NCI-H748 treated with DMSO at 0.1 percent for 48 hours (cell line): ENCODE measurements at regions not wholly inside any gene's neighbourhood (a gene's known extent, or its start where the extent isn't known, plus 50 kb on each side); places are given as distances from the start of the nearest gene placed in this dataset.
"Not testable (repeated sequence)": the region's sequence is repeated elsewhere in the genome, so short reads cannot be mapped to it uniquely, and the experiment has no call there.

Experiments
- DNase-seq: peaks from one replicate; lab custom pipeline; 2025; lab: John Stamatoyannopoulos, UW

DNA sequence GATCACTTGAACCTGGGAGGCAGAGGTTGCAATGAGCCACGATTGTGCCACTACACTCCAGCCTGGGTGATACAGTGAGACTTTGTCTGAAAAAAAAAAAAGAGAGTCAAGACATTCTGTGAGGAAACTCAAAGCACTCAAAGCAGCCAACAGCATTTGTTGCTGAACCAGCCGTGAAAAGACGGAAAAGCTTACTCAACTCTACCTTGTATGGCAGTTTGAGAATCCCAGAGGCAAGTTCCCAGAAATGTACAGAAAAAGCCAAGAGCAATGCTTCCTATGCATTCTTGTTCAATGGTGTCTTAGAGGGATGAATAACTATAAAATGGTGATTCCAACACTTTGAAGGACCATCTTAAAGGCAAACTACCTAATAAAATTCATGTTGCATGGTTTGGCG lies 170.2 kb downstream of the HSD17B3 start:
- no peak for DNase-seq

DNA sequence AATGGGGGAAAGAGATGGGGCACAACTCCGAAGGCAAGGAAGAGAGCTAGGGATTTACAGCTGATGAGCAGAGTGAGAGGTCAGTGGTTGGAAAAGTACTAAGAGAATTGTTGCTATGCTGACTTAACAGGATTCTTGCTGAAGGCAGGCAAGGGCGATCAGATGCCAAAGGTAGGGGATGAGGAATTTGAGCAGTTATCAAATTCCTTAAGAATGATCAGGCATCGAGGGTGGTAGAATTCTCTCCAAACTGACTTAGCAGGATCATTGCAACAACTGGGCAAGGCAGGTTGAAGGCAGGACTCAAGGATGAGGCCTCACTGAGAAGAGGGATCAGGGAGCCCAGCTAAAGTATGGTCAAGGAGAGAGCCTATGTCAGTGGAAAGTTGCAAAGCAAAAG lies 171.0 kb downstream of the HSD17B3 start:
- DNase-seq = no peak

DNA sequence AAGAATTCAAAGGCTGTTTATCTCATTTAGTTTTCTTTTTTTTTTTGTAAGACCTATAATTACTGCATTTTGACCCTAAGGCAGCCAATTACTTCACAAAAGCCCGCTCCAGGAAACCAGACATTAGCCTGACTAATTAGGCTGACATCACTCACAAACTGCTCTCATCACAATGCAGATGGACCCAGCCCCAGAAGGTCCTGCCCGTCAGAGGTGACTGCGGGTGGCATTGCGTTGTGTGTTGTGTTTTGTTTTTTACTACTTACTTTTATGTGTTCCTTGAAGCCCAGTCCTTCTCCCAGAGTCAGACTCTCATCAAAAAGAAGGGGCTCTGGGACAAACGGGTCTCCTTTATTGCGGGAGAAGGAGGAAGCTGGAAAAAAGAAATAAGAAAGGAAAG lies 172.2 kb downstream of the HSD17B3 start:
- DNase-seq = peak; percentile 95

DNA sequence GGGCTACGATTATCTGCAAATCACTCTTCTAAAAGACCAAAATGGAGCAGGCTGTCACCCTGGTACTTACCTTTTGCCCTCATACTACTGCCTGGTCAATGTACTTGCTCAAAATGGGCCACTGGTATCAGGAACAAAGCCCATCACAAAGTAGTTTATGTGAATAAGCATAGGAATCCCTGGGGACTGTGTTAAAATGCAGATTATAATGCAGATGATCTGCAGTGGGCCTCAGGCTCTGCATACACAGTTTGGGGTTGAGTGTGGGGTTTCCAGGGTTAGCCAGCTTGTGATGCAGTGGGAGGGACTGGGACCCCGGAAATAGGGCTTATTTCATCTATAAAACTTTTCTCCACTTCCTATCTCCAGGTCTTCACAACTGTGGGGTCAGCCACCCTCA lies 173.1 kb downstream of the HSD17B3 start:
- no peak for DNase-seq

DNA sequence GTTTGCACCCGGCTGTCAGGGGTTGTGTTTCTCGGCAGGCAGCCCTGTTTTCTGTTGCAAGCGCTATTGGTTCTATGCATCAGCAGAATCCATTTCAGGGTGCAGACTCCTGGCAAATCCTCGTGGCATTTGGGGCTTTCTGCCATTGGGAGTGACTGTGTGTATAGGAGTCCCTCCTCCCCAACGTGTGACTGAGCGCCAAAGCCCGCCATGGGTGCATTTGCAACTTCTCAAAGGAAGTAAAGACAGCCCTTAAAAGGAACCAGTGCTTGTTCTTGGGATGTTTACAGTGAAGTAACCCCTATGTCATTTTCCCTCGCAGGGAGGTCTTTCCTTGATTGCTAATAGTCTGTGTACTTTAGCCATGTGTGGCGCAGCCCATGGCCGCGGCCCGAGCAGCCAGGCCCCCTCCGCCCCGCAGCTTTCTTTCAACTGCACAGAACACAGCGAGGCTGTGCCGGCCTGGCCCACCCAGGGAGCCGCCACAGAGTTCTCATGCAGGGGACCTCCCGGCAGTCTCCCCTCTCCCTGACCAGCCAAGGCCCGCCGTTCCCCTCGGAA lies 175.6 kb downstream of the HSD17B3 start:
- peak; percentile 66 for DNase-seq

DNA sequence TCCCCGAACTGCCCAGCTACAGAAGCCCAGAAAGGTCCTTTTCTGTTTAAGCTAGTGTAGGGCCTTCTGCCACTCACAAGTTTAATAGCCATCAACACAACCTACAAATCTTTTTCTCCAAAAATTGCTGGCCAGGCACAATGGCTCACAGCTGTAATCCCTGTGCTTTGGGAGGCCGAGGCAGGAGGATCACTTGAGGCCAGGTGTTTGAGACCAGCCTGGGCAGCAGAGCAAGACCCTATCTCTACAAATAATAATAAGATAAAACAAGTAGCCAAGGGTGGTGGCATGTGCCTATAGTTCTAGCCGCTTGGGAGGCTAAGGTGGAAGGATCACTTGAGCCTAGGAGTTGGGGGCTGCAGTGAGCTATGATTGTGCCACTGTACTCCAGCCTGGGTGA lies 176.4 kb downstream of the HSD17B3 start:
- no peak for DNase-seq

DNA sequence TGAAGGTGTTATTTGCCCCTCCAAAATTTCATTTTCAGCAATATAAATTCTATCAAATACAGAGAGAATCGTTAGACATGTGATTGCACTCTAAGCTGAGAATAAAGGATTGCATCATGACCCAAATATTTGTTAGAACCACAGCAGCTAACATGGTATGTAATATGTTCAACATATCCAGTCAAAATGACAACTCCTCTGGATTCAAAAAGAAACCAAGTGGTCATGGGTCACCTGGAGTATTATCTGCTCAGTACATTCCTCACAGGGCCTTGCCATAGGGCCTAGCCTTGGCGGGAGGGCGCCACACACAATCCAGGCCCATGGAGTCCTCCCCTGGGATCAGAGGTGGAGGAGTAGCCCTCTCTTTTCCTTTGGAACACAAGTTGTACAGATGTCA lies 179.2 kb downstream of the HSD17B3 start:
- no peak for DNase-seq

DNA sequence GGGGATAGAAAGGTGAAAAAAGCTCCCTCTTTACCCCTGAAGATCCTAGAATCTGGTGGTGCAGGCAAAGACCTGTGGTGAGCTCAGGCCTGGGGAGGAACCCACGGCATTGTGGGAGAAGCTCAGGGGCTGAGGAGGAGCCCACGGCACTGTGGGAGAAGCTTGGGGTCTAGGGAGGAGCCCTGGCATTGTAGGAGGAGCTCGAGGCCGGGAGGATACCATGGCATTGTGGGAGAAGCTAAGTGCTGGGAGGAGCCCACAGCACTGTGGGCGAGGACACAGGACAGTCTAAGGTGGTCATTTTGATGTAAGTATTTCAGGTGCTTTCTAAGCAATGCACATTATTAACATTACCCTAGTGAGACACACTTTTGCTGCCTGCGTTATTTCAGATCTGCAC lies 179.7 kb downstream of the HSD17B3 start:
- no peak for DNase-seq

DNA sequence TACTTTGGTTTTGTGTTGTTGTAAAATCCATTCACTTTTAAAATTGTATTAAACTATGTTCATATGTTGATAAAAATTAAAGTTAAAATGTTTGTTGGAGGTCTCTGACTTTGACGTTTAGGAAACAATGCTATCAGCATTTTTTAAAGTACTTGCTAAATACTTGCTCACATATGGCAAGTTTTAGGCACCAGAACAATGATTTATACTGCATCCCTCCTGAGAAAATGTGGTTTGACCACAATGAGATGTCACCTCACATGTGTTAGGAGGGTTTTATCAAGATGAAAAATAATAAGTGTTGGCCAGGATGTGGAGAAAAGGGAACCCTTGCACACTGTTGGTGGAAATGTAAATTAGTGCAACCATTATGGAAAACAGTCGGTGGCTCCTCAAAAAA lies 180.8 kb downstream of the HSD17B3 start:
- DNase-seq = no peak

DNA sequence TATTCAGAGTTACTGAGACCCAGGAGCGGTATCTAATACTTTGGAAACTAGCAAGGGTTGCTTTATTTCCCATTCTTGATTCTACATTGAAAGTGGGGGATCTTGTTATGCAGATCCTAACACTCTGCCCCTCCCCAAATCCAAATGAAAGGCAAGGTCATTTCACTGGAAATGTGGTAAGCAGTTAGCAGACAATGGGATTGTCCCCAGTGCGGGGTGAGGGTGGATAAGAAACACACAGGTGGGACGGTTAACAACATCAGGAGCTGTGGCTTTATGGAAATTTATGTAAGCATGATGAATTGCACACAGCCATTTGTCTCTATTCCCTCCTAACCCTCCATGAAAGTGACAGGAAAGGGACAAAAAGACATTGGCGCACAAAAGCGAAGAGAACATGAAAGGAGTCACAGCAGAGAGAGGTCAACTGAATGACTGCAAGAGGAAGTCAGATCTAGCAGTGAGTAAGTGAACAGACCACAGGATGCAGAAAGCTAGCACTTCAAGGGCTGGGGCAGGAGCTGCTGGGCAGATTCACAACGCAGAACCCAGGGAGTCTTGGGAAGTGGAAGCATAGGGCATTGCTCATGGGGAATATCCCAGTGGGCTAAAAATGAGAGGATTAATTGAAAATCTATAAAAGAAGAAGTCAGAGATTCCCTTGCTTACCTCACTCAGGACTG lies 184.4 kb downstream of the HSD17B3 start:
- no peak for DNase-seq

DNA sequence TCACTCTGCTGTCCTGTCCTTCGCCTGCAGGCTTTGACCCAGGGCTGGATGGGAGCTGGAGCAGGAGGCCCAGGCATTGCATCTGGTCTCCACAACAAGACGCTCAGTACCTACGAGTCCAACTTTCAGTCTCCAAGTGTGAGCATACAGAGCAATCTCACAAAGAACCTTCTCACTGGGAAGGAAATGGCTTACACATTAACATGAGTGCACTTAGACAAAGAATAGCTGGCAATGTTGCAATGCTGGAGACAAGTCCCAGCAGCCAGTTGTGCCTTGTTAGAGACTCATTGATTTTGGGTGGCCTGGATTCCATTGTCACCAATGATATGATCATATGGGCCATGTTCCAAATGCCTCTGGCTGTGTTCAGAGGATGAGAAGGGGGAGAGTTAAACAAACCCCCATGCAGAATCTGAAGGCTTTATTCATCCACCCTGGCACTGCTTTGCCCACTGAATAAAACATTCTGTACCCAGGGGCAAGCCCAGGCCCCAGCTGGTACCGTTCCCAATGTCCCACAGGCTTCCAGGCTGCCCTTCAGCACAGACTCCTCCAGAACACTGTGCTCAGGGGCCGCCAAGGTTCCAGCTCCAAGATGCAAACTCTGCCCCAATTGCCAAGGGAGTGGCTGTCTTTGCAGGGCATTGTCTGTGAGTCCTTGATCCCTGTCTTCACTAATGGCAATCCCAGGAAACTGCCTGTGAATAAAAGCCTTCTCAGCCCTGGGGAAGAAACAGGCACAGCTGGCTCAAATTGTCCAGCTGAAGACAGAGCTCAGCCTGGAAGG lies 185.5 kb downstream of the HSD17B3 start:
- DNase-seq = no peak

DNA sequence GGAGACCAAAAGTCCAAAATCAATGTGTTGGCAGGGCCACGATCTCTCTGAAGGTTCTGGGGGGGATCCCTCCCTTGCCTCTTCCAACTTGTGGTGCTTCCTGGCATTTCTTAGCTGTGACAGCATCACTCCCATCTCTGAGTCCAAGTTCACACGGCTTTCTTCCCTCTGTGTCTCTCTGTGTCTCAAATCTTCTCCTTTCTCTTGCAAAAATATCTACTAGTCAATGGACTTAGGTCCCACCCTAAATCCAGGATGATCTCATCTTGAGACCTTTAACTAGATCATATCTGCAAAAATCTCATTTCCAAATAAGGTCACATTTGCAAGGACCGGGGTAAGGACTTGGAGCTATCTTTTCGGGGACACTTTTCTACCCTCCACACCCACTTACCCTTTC lies 186.1 kb downstream of the HSD17B3 start:
- no peak for DNase-seq

DNA sequence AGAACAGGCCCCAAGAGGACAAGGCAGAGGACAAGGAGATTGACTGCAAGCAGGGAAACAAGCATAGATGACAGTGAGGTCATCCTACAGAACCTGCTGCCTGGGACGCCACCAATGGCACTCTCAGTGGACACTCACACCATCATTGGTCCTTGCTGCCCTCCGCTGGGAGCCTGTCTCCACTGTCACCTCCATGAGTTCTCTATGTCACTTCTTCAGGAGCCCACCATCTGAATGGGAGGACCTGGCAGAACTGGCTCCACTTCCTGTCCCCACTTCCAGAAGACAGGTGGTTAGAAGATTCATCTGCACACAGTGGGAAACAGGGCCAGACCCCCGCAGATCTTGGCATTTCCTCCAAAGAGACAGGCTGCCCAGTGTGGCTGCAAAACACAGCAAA lies 188.9 kb downstream of the HSD17B3 start:
- DNase-seq = no peak

DNA sequence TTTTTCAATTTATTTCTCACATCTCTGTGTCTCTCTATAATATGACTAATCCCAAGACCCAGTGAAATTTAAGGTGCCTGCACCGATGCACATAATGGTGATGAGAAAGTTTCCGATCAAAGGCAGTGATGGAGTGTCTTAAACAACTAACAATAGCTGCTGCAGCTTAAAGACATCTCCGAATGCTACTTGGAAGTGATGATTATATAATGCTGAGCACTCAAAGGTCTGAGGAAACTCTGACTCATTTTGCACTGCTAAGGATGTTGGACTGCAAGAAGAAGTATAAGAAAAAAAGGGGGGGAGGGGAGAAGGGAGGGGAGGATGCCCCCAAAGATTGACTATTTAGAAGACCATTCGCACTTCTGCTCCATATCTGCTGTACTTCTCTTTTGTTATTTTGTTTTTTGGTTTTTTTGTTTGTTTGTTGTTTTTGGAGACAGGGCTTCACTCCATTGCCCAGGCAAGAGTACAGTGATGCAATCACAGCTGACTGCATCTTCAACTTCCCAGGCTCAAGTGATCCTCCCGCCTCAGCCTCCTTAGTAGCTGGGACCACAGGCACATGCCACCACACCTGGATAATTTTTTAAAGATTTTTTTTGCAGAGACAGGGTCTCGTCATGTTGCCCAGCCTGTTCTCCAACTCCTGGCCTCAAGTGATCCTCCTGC lies 192.2 kb downstream of the HSD17B3 start:
- no peak for DNase-seq

DNA sequence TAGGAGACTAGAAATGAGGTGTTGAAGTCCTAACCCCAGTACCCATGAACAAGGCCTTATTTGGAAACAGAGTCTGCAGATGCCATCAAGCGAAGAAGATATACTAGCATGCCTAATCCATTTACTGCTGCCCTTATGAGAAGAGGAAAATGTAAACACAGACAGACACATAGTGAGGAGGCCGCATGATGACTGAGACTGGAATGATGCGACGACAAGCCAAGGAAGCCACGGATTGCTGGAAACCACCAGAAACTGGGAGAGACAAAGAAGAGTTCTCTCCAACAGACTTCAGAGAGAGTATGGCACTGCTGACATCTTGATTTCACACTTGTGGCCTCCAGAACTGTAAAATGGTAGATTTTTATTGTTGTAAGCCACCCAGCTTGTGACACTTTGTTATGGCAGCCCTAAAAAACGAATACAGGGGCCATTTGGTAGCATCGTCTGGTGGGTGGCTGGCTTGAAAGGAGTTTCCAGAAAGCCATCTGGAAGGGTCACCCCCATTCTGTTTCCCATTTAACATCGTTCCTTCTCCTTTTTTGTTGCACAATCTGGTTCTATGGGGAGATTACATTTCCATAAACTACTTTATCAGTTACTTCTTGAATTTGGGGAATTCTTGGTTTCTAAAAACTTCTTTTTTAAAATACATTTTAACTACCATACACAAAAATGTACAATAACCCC lies 193.1 kb downstream of the HSD17B3 start:
- no peak for DNase-seq

DNA sequence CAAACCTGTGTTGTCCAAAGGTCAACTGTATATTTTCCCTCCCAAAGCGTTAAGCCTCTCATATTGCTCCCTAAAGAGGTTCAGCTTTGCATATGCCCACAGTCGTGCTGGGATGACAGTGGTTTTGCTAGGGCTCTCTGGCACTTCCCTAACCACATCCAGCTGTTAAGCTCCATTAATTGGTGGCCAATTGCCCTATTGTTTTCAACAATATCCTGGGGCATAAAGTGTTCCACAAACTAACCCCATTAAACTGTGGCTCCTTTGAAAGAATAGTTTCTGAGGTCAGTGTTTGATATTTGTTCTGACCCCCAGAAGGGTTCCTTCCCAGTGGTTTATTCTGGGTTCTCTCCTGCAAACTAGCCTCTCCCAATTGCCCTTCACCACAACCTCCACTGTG lies 194.5 kb downstream of the HSD17B3 start:
- no peak for DNase-seq

DNA sequence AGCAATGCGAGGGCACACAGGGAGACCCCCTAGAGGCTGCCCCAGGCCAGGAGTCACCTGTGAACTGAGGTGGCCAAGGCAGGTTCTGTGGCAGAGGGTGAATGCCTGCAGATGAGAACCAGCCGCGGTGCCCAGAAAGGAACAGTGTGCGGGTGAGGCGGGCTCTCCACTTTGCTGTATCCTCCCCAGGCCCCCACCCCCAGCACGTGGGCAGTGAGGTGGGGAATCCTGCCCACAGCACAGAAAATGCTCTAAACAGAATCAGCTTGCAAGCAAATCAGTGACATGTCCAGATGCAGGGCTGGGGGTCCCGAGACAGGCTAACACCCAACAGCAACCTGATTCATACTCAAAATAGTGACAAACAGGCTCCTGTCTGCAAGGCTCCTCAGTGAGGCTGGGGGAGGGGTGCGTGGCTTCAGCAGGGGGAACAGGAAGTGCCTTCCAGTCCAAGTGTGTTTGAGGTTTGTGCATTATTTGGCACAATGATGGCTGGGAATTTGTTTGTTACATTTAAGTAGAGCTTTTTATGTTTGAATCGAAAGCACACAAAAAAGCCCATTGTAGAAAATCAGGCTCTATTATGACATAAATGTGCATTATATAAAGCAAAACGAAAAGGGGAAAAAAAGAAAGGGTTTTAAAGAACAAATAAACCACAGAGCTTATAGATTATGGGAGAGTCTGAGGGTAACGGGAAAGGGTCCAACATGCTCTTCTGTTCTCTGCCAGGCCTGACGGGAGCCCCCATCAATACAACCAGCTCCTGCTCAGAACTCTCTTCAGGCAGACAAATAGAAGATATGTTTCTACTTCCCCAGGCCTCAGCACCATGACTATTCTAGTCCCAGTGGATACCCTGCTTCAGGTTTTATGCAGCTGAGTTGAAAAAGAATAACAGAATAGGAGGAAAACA lies 201.3 kb downstream of the HSD17B3 start:
- DNase-seq = no peak

DNA sequence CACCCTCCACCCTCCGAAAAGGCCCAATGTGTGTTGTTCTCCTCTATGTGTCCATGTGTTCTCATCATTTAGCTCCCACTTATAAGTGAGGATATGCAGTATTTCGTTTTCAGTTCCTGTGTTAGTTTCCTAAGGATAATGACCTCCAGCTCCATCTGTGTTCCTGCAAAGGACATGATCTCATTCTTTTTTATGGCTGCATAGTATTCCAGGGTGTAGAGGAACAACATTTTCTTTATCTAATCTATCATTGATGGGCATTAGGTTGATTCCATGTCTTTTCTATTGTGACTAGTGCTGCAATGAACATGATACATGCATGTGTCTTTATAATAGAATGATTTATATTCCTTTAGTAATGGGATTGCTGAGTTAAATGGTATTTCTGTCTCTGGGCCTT lies 211.3 kb downstream of the HSD17B3 start:
- DNase-seq = not testable (repeated sequence)

DNA sequence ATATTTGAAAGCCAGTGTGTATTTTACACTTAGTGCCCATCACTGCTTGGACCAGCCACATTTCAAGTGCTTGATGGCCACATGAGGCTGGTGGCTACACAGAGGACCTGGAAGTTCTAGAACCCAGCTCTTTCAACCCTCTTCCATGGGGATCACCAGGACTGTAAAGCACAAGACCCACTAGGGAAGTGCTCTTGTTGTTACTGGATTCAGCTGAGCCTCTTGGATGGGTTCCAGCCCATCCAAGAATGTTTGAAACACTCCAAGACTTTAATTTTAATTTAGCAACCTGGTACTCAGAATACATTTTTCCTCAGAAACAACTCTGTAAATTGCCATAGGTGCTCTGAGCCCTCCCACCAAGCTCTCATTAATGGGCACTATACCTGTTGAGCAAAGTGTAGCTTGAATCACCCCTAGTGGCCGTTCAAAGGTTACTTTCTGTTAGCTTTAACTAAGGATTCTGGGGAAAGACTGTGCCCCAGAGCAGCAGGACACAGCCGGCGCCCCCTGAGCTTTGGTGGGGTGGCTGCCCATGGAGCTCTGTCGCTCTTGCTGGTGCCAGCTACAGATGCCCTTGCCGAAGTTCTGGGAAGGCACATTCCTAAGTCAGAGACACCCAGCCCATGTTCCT lies 212.4 kb downstream of the HSD17B3 start:
- DNase-seq = no peak

DNA sequence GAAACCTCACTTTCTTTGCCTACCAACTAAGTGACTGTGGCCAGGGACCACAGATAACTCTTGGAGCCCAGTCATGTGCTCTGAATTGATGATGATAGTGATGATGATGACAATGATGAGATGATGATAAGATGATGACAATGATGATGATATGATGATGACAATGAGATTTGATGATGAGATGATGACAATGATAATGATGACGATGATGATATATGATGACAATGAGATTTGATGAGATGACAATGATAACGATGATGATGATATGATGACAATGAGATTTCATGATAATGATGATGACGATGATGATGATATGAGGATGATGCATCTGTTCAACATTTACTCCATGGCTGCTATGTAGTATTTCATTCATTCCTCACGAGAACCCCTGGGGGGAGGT lies 213.0 kb downstream of the ERCC6L2 start:
- no peak for DNase-seq
